Endodermal cell (in vitro differentiated cells): ENCODE measurements at regions not wholly inside any gene's neighbourhood (a gene's known extent, or its start where the extent isn't known, plus 50 kb on each side); places are given as distances from the start of the nearest gene placed in this dataset.

Experiments used
- DNase-seq: peaks from one replicate; pipeline ENCODE4 v3.0.0-alpha.2; 2017
- H3K27ac ChIP-seq: 2 replicates; pipeline ENCODE4 v1.5.1; 2013; ENCODE audit warnings: mild to moderate bottlenecking, low read depth, low read length, moderate library complexity
- H3K27me3 ChIP-seq: 2 replicates; pipeline ENCODE4 v1.6.1; 2013; ENCODE audit warnings: mild to moderate bottlenecking, low read length, moderate library complexity; ENCODE audit not compliant: insufficient read depth, control insufficient read depth, poor library complexity, severe bottlenecking
- H3K36me3 ChIP-seq: 2 replicates; pipeline ENCODE4 v1.7.0; 2013; ENCODE audit warnings: mild to moderate bottlenecking, low read length, moderate library complexity; ENCODE audit not compliant: control insufficient read depth, insufficient read depth
- H3K4me1 ChIP-seq: one replicate; pipeline ENCODE4 v1.7.0; 2013; ENCODE audit warnings: low read length; ENCODE audit not compliant: control insufficient read depth, insufficient read depth
- H3K4me3 ChIP-seq: 2 replicates; pipeline ENCODE4 v1.5.1; 2013; ENCODE audit warnings: mild to moderate bottlenecking, low read length, moderate library complexity
- H3K9ac ChIP-seq: 2 replicates; pipeline ENCODE4 v1.6.1; 2013; ENCODE audit warnings: mild to moderate bottlenecking, low read length, moderate library complexity; ENCODE audit not compliant: poor library complexity, severe bottlenecking; ENCODE audit errors: extremely low read depth
- H3K9me3 ChIP-seq: 2 replicates; pipeline ENCODE4 v1.6.1; 2013; ENCODE audit warnings: mild to moderate bottlenecking, low read length, moderate library complexity; ENCODE audit not compliant: control insufficient read depth
- H3K27ac Mint-ChIP-seq: 2 replicates; pipeline ENCODE4 v1.8.0; 2020; ENCODE audit warnings: mixed read lengths
- H3K27me3 Mint-ChIP-seq: 2 replicates; pipeline ENCODE4 v1.8.0; 2021; ENCODE audit warnings: mild to moderate bottlenecking, mixed read lengths; ENCODE audit not compliant: insufficient read depth
- H3K36me3 Mint-ChIP-seq: 2 replicates; pipeline ENCODE4 v1.8.0; 2020; ENCODE audit warnings: low read depth, mixed read lengths
- H3K4me1 Mint-ChIP-seq: 2 replicates; pipeline ENCODE4 v1.8.0; 2020; ENCODE audit warnings: mixed read lengths
- H3K4me3 Mint-ChIP-seq: 2 replicates; pipeline ENCODE4 v1.8.0; 2020; ENCODE audit warnings: mild to moderate bottlenecking, moderate library complexity, mixed read lengths
- H3K9me3 Mint-ChIP-seq: 2 replicates; pipeline ENCODE4 v1.8.0; 2020; ENCODE audit warnings: mild to moderate bottlenecking, mixed read lengths
- CTCF ChIP-seq: fragments of 200-600 bp; sonication (generic); conservative IDR thresholded peaks from 2 replicates; pipeline ENCODE4 v1.5.0; 2021; ENCODE audit warnings: antibody characterized with exemption, mild to moderate bottlenecking
- WGBS, 2 experiments: methylation state at CpG; one replicate each; pipeline versions ENCODE4 v1.1.5 to v1.1.7; 2013; ENCODE audit warnings: missing lambda C conversion rate in 2 of 2, mixed read lengths in 1 of 2; ENCODE audit not compliant: insufficient coverage in 1 of 2, insufficient read length in 1 of 2; 5-methylcytosine and 5-hydroxymethylcytosine counted together

DNA sequence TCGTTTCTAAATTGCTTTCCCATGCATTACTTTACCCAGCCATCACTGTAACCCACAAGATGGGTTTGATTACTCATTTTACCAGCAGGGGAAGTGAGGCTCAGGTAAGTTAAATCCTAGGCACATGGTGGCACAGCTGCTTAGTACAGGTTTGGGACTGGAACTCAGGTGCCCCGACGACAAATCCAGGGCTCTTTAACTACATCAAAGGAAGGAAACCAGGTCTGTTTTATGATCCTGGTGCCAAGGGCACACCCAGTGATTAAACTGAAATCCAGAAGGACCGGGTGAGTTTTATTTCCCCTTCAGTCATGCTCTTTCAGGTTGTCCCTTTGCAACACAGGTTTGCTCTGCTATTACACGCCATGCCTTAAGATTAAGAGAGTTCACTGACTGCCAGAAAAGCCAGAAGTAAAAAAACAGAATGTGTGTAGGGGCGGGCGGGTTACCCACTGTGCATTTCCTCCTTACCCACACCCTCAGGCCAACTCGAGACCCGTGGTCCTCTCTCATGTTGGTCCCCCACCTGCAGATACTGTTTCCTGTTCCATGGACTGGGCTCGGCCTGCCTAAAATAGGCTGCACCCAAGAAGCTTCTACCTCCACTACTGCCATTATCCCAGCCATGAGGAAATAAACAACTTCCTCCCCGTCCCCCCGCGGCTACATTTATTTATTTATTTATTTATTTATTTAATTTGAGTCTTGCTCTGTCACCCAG is 55.1 kb upstream of the KDM7A start:
- no peaks in the 10 kb centered on the region for H3K36me3 ChIP-seq
- H3K9me3 Mint-ChIP-seq = no peaks in the 10 kb centered on the region
- no peaks in the 10 kb centered on the region for H3K4me1 ChIP-seq
- H3K4me1 Mint-ChIP-seq = peaks cover 20% of the 10 kb centered on the region
- H3K4me3 Mint-ChIP-seq = peak overlapping the region; percentile 67
- no peaks in the 10 kb centered on the region for H3K36me3 Mint-ChIP-seq
- H3K27me3 ChIP-seq = peaks cover 30% of the 10 kb centered on the region
- WGBS, 2 experiments = 47 to 57% methylated on average over 7 to 10 of the region's 13 CpGs
- peak overlapping the region; percentile 55 for H3K27ac Mint-ChIP-seq
- H3K27ac ChIP-seq = no peak overlapping the region
- H3K9ac ChIP-seq = no peak overlapping the region
- H3K9me3 ChIP-seq = no peaks in the 10 kb centered on the region
- peak overlapping the region; percentile 84 for H3K4me3 ChIP-seq
- TF ChIP-seq CTCF = peak; percentile 23
- H3K27me3 Mint-ChIP-seq = peaks cover 20% of the 10 kb centered on the region
- DNase-seq = peak; percentile 59

DNA sequence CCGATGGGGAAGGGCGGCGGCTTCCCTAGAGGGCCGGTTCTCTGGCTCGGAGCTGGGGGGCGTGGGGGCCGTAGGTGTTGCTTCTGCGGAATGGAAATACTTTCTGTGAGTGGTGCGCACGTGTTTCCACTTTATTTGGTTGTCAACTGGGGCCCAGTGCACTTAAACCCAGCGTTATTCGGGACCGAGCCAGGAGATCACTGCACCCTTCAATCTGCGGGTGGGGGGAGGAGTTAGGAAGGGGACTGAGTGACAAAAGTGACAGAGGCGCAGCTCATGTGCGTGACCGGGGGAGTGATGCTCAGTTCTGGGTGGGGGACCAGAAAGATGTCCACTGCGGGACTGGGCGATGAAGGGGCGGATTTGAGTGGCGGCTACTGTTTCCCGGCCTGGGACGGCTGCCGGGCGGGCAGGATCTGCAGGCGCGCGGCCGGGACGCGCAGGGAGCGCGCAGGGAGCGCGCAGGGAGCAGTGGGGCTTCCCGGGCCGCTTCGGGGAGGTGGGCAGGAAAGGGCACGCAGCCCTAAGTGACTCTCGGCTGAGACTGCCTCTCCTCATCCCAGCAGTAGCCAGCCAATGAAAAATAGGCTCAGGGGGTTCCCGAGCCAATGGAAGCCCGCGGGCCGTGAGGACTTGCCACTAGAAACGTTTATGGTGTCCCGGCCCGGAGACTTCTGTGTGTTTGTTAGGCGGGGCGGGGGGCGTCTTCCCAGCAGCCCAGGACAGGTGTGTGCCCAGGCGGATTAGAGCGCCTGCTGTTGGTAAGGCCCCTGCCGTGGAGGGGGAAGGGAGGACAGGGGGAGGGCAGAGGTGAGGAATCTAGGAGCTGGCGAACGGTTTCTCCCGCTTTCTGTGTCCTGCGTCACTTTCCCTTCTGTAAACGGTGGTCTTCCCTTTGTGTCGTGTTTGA is 54.3 kb upstream of the KDM7A start:
- H3K36me3 ChIP-seq = no peaks in the 10 kb centered on the region
- H3K4me3 ChIP-seq = peak overlapping the region; percentile 84
- Mint-ChIP-seq H3K27ac (peak overlapping the region; percentile 55), H3K4me3 (peak overlapping the region; percentile 67), H3K36me3 (no peaks in the 10 kb centered on the region), H3K27me3 (peaks cover 20% of the 10 kb centered on the region), H3K9me3 (no peaks in the 10 kb centered on the region), H3K4me1 (peaks cover 26% of the 10 kb centered on the region)
- peak; percentile 98 for DNase-seq
- H3K9ac ChIP-seq = no peak overlapping the region
- no peak for TF ChIP-seq CTCF
- no peaks in the 10 kb centered on the region for H3K9me3 ChIP-seq
- 1% methylated on average over 17 to 59 of the region's 59 CpGs for WGBS, 2 experiments
- H3K27me3 ChIP-seq = peaks cover 24% of the 10 kb centered on the region
- H3K27ac ChIP-seq = no peak overlapping the region
- H3K4me1 ChIP-seq = no peaks in the 10 kb centered on the region

DNA sequence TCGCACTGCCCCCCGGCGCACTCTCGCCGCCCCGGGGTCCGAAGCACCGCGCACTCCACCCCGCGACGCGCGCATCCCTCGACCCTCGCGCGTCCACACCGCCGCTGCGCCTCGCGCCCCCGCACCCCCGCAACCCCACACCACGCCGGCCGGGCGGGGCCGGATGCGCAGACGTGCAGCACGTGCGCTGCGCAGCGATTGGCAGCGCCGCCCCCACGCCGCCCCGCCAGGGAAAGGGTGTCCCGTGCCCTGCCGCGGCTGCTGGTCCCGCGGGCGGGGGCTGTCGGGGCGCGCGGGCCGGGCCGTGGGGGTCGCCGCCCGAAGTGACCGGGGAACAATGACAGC is 53.7 kb upstream of the KDM7A start:
- Mint-ChIP-seq H3K9me3 (no peaks in the 10 kb centered on the region), H3K36me3 (no peaks in the 10 kb centered on the region), H3K4me1 (peaks cover 26% of the 10 kb centered on the region), H3K27me3 (peaks cover 20% of the 10 kb centered on the region), H3K4me3 (peak overlapping the region; percentile 67), H3K27ac (no peak overlapping the region)
- 1% methylated on average over 57 of the region's 57 CpGs; no CpG with 5 or more reads in 1 of the 2 experiments for WGBS, 2 experiments
- H3K9ac ChIP-seq = no peak overlapping the region
- DNase-seq = peak; percentile 54
- no peaks in the 10 kb centered on the region for H3K36me3 ChIP-seq
- H3K9me3 ChIP-seq = no peaks in the 10 kb centered on the region
- no peak overlapping the region for H3K27ac ChIP-seq
- peak overlapping the region; percentile 84 for H3K4me3 ChIP-seq
- peaks cover 22% of the 10 kb centered on the region for H3K27me3 ChIP-seq
- TF ChIP-seq CTCF = no peak
- no peaks in the 10 kb centered on the region for H3K4me1 ChIP-seq
